Upper lobe of left lung (tissue), 4 donors: ENCODE measurements at regions not wholly inside any gene's neighbourhood (a gene's known extent, or its start where the extent isn't known, plus 50 kb on each side); places are given as distances from the start of the nearest gene placed in this dataset.

ENCODE experiments used
- CTCF ChIP-seq, 6 experiments: fragments of 450-650 bp in 4 of 6; fragments of 200-600 bp in 2 of 6; sonication (generic) in 2 of 6; IDR thresholded peaks; one replicate each; pipeline ENCODE4 v1.5.1; 2016 to 2019; ENCODE audit warnings: antibody characterized with exemption in 6 of 6
- EP300 ChIP-seq, 4 donors: sonication (generic); formaldehyde crosslinking; IDR thresholded peaks; one replicate each; pipeline ENCODE4 v1.5.1; 2017; ENCODE audit warnings: antibody characterized with exemption in 4 of 4, control low read depth in 2 of 4
- POLR2A ChIP-seq, 4 donors: fragments of 450-650 bp; IDR thresholded peaks; one replicate each; pipeline ENCODE4 v1.5.1; 2016 to 2017; ENCODE audit warnings: antibody characterized with exemption in 4 of 4, mild to moderate bottlenecking in 2 of 4
- POLR2AphosphoS5 ChIP-seq, 2 donors: sonication (generic); formaldehyde crosslinking; IDR thresholded peaks; one replicate each; pipeline ENCODE4 v1.5.1; 2017; ENCODE audit warnings: antibody characterized with exemption in 2 of 2

GRCh38 chr5:166992874-166993722, 1298.3 kb upstream of the WWC1 start:
- no peak for TF ChIP-seq POLR2A (IDR thresholded peaks at IDR 0.05)
- no peak for TF ChIP-seq CTCF (IDR thresholded peaks at IDR 0.05)
- no peak for TF ChIP-seq POLR2AphosphoS5 (IDR thresholded peaks at IDR 0.05)
- no peak for TF ChIP-seq EP300 (IDR thresholded peaks at IDR 0.05)
